AG10803 (cell line): ENCODE measurements at regions not wholly inside any gene's neighbourhood (a gene's known extent, or its start where the extent isn't known, plus 50 kb on each side); places are given as distances from the start of the nearest gene placed in this dataset.

Experiments used
- DNase-seq: peaks from one replicate; pipeline ENCODE4 v3.0.0; 2010; ENCODE audit warnings: low read depth
- H3K4me3 ChIP-seq: 2 replicates; pipeline ENCODE4 v1.5.1; 2011; ENCODE audit warnings: mild to moderate bottlenecking, low read length, control low read depth
- TF ChIP-seq, protein P1 (sequence below): conservative IDR thresholded peaks from 2 replicates; pipeline ENCODE4 v1.5.1; 2011; ENCODE audit warnings: mild to moderate bottlenecking, low read length, control low read depth, inconsistent platforms

DNA sequence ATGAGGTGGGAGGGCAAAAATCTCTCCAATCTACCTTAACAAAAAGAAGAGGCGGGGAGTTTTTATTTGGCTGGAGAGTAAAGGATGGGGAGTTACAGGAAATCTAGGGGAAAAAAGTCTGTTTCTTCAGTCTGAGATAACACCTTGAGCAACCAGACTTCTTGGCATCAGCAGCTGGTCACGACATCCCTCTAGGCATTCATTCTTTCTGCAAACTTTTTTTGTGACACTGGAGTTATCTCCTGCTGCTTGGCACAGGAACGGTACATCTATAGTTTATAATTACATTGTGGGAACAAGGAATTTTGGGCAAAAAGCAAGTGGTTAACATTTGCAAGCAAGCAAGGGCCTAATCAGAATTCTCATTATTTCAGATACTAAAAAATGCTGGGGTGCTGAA, 50.6 kb upstream of the IFNGR1 start:
- TF ChIP-seq, protein P1, sequence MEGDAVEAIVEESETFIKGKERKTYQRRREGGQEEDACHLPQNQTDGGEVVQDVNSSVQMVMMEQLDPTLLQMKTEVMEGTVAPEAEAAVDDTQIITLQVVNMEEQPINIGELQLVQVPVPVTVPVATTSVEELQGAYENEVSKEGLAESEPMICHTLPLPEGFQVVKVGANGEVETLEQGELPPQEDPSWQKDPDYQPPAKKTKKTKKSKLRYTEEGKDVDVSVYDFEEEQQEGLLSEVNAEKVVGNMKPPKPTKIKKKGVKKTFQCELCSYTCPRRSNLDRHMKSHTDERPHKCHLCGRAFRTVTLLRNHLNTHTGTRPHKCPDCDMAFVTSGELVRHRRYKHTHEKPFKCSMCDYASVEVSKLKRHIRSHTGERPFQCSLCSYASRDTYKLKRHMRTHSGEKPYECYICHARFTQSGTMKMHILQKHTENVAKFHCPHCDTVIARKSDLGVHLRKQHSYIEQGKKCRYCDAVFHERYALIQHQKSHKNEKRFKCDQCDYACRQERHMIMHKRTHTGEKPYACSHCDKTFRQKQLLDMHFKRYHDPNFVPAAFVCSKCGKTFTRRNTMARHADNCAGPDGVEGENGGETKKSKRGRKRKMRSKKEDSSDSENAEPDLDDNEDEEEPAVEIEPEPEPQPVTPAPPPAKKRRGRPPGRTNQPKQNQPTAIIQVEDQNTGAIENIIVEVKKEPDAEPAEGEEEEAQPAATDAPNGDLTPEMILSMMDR = no peak
- H3K4me3 ChIP-seq = no peak overlapping the region
- no peak for DNase-seq

DNA sequence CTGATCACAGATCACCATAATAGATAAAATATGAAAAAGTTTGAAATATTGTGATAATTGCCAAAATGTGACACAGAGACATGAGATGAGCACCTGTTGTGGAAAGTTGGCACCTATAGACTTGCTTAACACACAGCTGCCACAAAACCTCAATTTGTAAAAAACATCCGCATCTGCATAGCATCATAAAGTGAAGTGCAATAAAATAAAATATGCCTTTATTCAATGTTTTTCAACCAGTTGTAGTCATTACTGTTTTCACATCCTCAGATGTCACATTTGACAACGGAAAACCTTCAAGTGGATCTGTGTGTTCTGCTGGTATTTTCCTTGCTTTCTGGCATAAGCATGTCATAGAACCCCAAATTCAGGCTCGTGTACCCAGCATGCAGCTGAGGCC, 50.2 kb upstream of the IFNGR1 start:
- no peak for DNase-seq
- no peak overlapping the region for H3K4me3 ChIP-seq
- TF ChIP-seq, protein P1 = no peak
